HepG2 (cell line): ENCODE measurements at regions not wholly inside any gene's neighbourhood (a gene's known extent, or its start where the extent isn't known, plus 50 kb on each side); places are given as distances from the start of the nearest gene placed in this dataset.

ENCODE experiments used
- YY1 ChIP-seq: IDR thresholded peaks from 2 replicates; pipeline ENCODE4 v1.6.1; 2011; ENCODE audit warnings: low read length, low read depth, moderate library complexity, mild to moderate bottlenecking; ENCODE audit not compliant: insufficient read depth, insufficient replicate concordance
- ZNF891 ChIP-seq: sonication (generic); formaldehyde crosslinking; IDR thresholded peaks from 2 replicates; pipeline ENCODE4 v1.5.0; 2020; ENCODE audit warnings: mild to moderate bottlenecking, missing genetic modification reagents
- TF ChIP-seq, protein P1 (sequence below): sonication (generic); formaldehyde crosslinking; IDR thresholded peaks from 2 replicates; pipeline ENCODE4 v1.8.1; 2023; ENCODE audit warnings: missing genetic modification reagents, inconsistent platforms, borderline replicate concordance
- TF ChIP-seq, protein P2 (sequence below): sonication (generic); formaldehyde crosslinking; IDR thresholded peaks from 2 replicates; pipeline ENCODE4 v1.4.0; 2020; ENCODE audit warnings: missing genetic modification reagents

DNA sequence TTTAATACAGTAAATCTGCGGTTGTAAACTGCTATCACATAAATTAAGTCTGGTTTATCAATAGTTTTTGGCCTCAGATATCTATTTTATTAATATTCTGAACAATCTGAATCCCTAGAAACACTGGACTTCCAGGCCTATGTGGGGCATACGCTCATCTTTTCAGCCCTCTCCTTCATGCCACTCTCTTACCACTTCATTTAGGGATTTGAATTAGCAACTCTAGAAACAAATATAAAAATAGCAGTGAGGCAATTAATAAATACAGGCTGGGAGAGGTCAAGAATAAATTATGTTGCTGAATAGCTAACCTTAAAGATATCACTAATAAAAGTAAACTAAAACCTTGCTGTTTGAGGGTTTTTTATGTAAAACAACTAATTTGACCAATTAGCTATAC is 480.3 kb upstream of the CD180 start:
- TF ChIP-seq, protein P1, sequence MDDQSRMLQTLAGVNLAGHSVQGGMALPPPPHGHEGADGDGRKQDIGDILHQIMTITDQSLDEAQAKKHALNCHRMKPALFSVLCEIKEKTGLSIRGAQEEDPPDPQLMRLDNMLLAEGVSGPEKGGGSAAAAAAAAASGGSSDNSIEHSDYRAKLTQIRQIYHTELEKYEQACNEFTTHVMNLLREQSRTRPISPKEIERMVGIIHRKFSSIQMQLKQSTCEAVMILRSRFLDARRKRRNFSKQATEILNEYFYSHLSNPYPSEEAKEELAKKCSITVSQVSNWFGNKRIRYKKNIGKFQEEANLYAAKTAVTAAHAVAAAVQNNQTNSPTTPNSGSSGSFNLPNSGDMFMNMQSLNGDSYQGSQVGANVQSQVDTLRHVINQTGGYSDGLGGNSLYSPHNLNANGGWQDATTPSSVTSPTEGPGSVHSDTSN (CRISPR knock-in tag): no peak
- TF ChIP-seq, protein P2, sequence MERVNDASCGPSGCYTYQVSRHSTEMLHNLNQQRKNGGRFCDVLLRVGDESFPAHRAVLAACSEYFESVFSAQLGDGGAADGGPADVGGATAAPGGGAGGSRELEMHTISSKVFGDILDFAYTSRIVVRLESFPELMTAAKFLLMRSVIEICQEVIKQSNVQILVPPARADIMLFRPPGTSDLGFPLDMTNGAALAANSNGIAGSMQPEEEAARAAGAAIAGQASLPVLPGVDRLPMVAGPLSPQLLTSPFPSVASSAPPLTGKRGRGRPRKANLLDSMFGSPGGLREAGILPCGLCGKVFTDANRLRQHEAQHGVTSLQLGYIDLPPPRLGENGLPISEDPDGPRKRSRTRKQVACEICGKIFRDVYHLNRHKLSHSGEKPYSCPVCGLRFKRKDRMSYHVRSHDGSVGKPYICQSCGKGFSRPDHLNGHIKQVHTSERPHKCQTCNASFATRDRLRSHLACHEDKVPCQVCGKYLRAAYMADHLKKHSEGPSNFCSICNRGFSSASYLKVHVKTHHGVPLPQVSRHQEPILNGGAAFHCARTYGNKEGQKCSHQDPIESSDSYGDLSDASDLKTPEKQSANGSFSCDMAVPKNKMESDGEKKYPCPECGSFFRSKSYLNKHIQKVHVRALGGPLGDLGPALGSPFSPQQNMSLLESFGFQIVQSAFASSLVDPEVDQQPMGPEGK (CRISPR knock-in tag): no peak
- TF ChIP-seq YY1 (no peak), ZNF891 (CRISPR knock-in tag) (no peak)
